H1 (cell line): ENCODE measurements at regions not wholly inside any gene's neighbourhood (a gene's known extent, or its start where the extent isn't known, plus 50 kb on each side); places are given as distances from the start of the nearest gene placed in this dataset.

ENCODE experiments used
- CTCF ChIA-PET: fragments of 300-600 bp; sonication (Branson Sonifier 250); formaldehyde crosslinking; loops from one replicate; lab custom pipeline; 2021; ENCODE audit not compliant: partially characterized antibody; lab: Charles Lee
- POLR2A ChIA-PET: fragments of 300-600 bp; sonication (Branson Sonifier 250); formaldehyde crosslinking; loops from one replicate; lab custom pipeline; 2021; ENCODE audit warnings: inconsistent platforms; ENCODE audit not compliant: partially characterized antibody; lab: Charles Lee
- DNase-seq, 2 experiments: peaks; one replicate each; pipeline versions ENCODE4 v3.0.0 to v3.0.0-alpha.2; 2010 to 2022; ENCODE audit warnings: low spot score in 2 of 2, low read depth in 1 of 2, mixed read lengths in 1 of 2
- FAIRE-seq: peaks from 2 replicates; lab custom pipeline; 2011; peaks lifted over from hg19 to GRCh38; lab: Jason Lieb, UNC
- H2AFZ ChIP-seq: 2 replicates; pipeline ENCODE4 v1.8.1; 2012; ENCODE audit warnings: low read length, inconsistent platforms
- H2AK5ac ChIP-seq: 2 replicates; pipeline ENCODE4 v1.6.1; 2013; ENCODE audit warnings: low read depth, low read length
- H2BK120ac ChIP-seq: replicated peaks from 2 replicates; pipeline ENCODE3; 2013; ENCODE audit warnings: low read depth, low read length, inconsistent platforms
- H2BK12ac ChIP-seq: 2 replicates; pipeline ENCODE4 v1.6.1; 2013; ENCODE audit warnings: low read depth, low read length
- H2BK15ac ChIP-seq: 2 replicates; pipeline ENCODE4 v1.6.1; 2013; ENCODE audit warnings: low read length
- H2BK20ac ChIP-seq: 2 replicates; pipeline ENCODE4 v1.6.1; 2013; ENCODE audit warnings: low read length
- H2BK5ac ChIP-seq: 2 replicates; pipeline ENCODE4 v1.6.1; 2013; ENCODE audit warnings: low read depth, low read length
- H3K14ac ChIP-seq: 2 replicates; pipeline ENCODE4 v1.6.1; 2013; ENCODE audit warnings: inconsistent platforms; ENCODE audit not compliant: insufficient read length
- H3K18ac ChIP-seq: 2 replicates; pipeline ENCODE4 v1.6.1; 2013; ENCODE audit warnings: low read length; ENCODE audit errors: extremely low read depth
- H3K23ac ChIP-seq: 2 replicates; pipeline ENCODE4 v1.6.1; 2013; ENCODE audit warnings: inconsistent platforms; ENCODE audit not compliant: insufficient read length
- H3K23me2 ChIP-seq: 2 replicates; pipeline ENCODE4 v1.6.1; 2013; ENCODE audit warnings: low read depth, low read length
- H3K27ac ChIP-seq: 2 replicates; pipeline ENCODE4 v1.6.1; 2011; ENCODE audit warnings: low read depth, low read length, inconsistent platforms
- H3K27me3 ChIP-seq, 4 experiments: replicated peaks in 1 of 4; 1 replicate in 1 of 4; 2 replicates in 3 of 4; pipeline versions ENCODE4 v1.6.1 to v1.8.1; 2011 to 2013; ENCODE audit warnings: low read length in 3 of 4, mild to moderate bottlenecking in 3 of 4, inconsistent platforms in 2 of 4, mixed read lengths in 2 of 4, moderate library complexity in 1 of 4; ENCODE audit not compliant: control insufficient read depth in 3 of 4, insufficient read depth in 3 of 4; ENCODE audit errors: extremely low read depth in 1 of 4
- H3K36me3 ChIP-seq, 4 experiments: 2 replicates each; pipeline versions ENCODE4 v1.6.1 to v1.8.1; 2011 to 2013; ENCODE audit warnings: mild to moderate bottlenecking in 4 of 4, low read length in 3 of 4, moderate library complexity in 2 of 4, control low read depth in 1 of 4, inconsistent platforms in 1 of 4; ENCODE audit not compliant: insufficient read depth in 4 of 4, control insufficient read depth in 2 of 4
- H3K4ac ChIP-seq: replicated peaks from 2 replicates; pipeline ENCODE3; 2013; ENCODE audit warnings: low read length, low read depth, mixed read lengths, inconsistent platforms; ENCODE audit not compliant: insufficient read length
- H3K4me1 ChIP-seq, 4 experiments: replicated peaks in 1 of 4; 1 replicate in 1 of 4; 2 replicates in 3 of 4; pipeline versions ENCODE4 v1.6.1 to v1.8.1; 2011 to 2013; ENCODE audit warnings: low read length in 3 of 4, inconsistent platforms in 2 of 4, mixed read lengths in 1 of 4; ENCODE audit not compliant: insufficient read depth in 4 of 4, control insufficient read depth in 3 of 4
- H3K4me2 ChIP-seq, 2 experiments: 2 replicates each; pipeline versions ENCODE4 v1.6.1 to v1.8.1; 2011 to 2013; ENCODE audit warnings: low read depth in 2 of 2, low read length in 2 of 2, control low read depth in 1 of 2, inconsistent platforms in 1 of 2, mild to moderate bottlenecking in 1 of 2; ENCODE audit not compliant: insufficient read depth in 1 of 2
- H3K4me3 ChIP-seq, 4 experiments: fragments of 200-600, 300-600 bp in 1 of 4; sonication (generic), shearing (Covaris generic), sonication (Bioruptor Twin) in 1 of 4; 2 replicates each; pipeline versions ENCODE4 v1.5.1 to v1.8.1; 2011 to 2016; ENCODE audit warnings: low read length in 4 of 4, low read depth in 3 of 4, control low read depth in 2 of 4, inconsistent platforms in 2 of 4, mild to moderate bottlenecking in 2 of 4, mixed read lengths in 1 of 4, moderate library complexity in 1 of 4; ENCODE audit not compliant: insufficient read depth in 2 of 4; ENCODE audit errors: extremely low read depth in 1 of 4
- H3K56ac ChIP-seq: replicated peaks from 2 replicates; pipeline ENCODE3; 2013; ENCODE audit warnings: low read depth, mild to moderate bottlenecking, mixed read lengths, low read length, inconsistent platforms; ENCODE audit not compliant: insufficient read length
- H3K79me1 ChIP-seq: 2 replicates; pipeline ENCODE4 v1.6.1; 2013; ENCODE audit warnings: low read depth, low read length, control low read depth
- H3K79me2 ChIP-seq, 2 experiments: 2 replicates each; pipeline versions ENCODE4 v1.6.1 to v1.8.1; 2012 to 2013; ENCODE audit warnings: low read length in 2 of 2, mild to moderate bottlenecking in 2 of 2, inconsistent platforms in 1 of 2; ENCODE audit not compliant: insufficient read depth in 2 of 2, control insufficient read depth in 1 of 2
- H3K9ac ChIP-seq, 4 experiments: replicated peaks in 1 of 4; 1 replicate in 1 of 4; 2 replicates in 3 of 4; pipeline versions ENCODE4 v1.6.1 to v1.8.1; 2011 to 2013; ENCODE audit warnings: low read depth in 3 of 4, low read length in 3 of 4, control low read depth in 2 of 4, mild to moderate bottlenecking in 2 of 4, moderate library complexity in 2 of 4, inconsistent platforms in 1 of 4; ENCODE audit errors: extremely low read depth in 1 of 4
- H3K9me3 ChIP-seq, 2 experiments: 2 replicates each; pipeline versions ENCODE4 v1.6.1 to v1.8.1; 2012 to 2013; ENCODE audit warnings: mild to moderate bottlenecking in 2 of 2, moderate library complexity in 2 of 2, control low read depth in 1 of 2, inconsistent platforms in 1 of 2, low read depth in 1 of 2, low read length in 1 of 2, mixed read lengths in 1 of 2; ENCODE audit not compliant: insufficient read depth in 2 of 2
- H4K20me1 ChIP-seq, 2 experiments: replicated peaks in 1 of 2; 2 replicates each; pipeline versions ENCODE3 to v1.8.1; 2011 to 2013; ENCODE audit warnings: inconsistent platforms in 2 of 2, low read length in 2 of 2, mild to moderate bottlenecking in 1 of 2; ENCODE audit not compliant: insufficient read depth in 2 of 2, control insufficient read depth in 1 of 2
- H4K5ac ChIP-seq: 2 replicates; pipeline ENCODE4 v1.6.1; 2013; ENCODE audit warnings: low read length, low read depth, mixed read lengths, inconsistent platforms; ENCODE audit not compliant: insufficient read length
- H4K8ac ChIP-seq: 2 replicates; pipeline ENCODE4 v1.8.0; 2013; ENCODE audit warnings: mild to moderate bottlenecking, moderate library complexity, low read length, inconsistent platforms; ENCODE audit not compliant: insufficient read depth; ENCODE audit errors: extremely low read depth
- H4K91ac ChIP-seq: replicated peaks from 2 replicates; pipeline ENCODE3; 2013; ENCODE audit warnings: low read length, mixed read lengths, inconsistent platforms; ENCODE audit not compliant: insufficient read length
- BACH1 ChIP-seq: IDR thresholded peaks from 2 replicates; pipeline ENCODE4 v1.6.1; 2012; ENCODE audit warnings: low read length, improper control_type of control experiment
- BCL11A ChIP-seq, 2 experiments: IDR thresholded peaks; one replicate each; pipeline ENCODE4 v1.6.1; 2011; ENCODE audit warnings: low read depth in 2 of 2, low read length in 2 of 2, mild to moderate bottlenecking in 2 of 2
- KDM4A ChIP-seq: IDR thresholded peaks from one replicate; pipeline ENCODE4 v1.7.1; 2012; ENCODE audit warnings: low read depth, mild to moderate bottlenecking, moderate library complexity, low read length, inconsistent platforms; ENCODE audit not compliant: severe bottlenecking
- NANOG ChIP-seq: IDR thresholded peaks from 2 replicates; pipeline ENCODE4 v1.6.1; 2011; ENCODE audit warnings: low read length, low read depth, mild to moderate bottlenecking, inconsistent platforms; ENCODE audit not compliant: insufficient read depth, poor library complexity, severe bottlenecking
- RXRA ChIP-seq: IDR thresholded peaks from 2 replicates; pipeline ENCODE4 v1.6.1; 2011; ENCODE audit warnings: low read depth, mild to moderate bottlenecking, low read length, moderate library complexity; ENCODE audit not compliant: insufficient read depth
- SP4 ChIP-seq: IDR thresholded peaks from 2 replicates; pipeline ENCODE4 v1.6.1; 2012; ENCODE audit warnings: low read length, inconsistent platforms
- TAF7 ChIP-seq: optimal IDR thresholded peaks from 2 replicates; pipeline ENCODE3; 2011; ENCODE audit warnings: low read depth, mild to moderate bottlenecking, inconsistent platforms, low read length, moderate library complexity, borderline replicate concordance
- WGBS, 2 experiments: shearing (Covaris generic) in 1 of 2; methylation state at CpG; one replicate each; pipeline versions ENCODE4 v1.1.6 to v1.1.7; 2013 to 2015; ENCODE audit warnings: low lambda C conversion rate in 2 of 2, mixed read lengths in 2 of 2, inconsistent platforms in 1 of 2, low coverage in 1 of 2, missing lambda C conversion rate in 1 of 2; ENCODE audit not compliant: insufficient replicate concordance in 2 of 2, insufficient coverage in 1 of 2, insufficient read length in 1 of 2; ENCODE audit errors: extremely low coverage in 1 of 2, missing lambda C conversion rate in 1 of 2; 5-methylcytosine and 5-hydroxymethylcytosine counted together

- Histone ChIP-seq H3K14ac (no peak overlapping the region), H3K56ac (no peak overlapping the region), H3K4me3 (no peak overlapping the region), H3K23ac (no peak overlapping the region), H2BK20ac (no peak overlapping the region), H3K79me2 (no peaks in the 10 kb centered on the region), H2AK5ac (no peak overlapping the region), H2BK5ac (no peak overlapping the region), H3K23me2 (no peaks in the 10 kb centered on the region), H4K20me1 (no peaks in the 10 kb centered on the region), H3K4me1 (no peaks in the 10 kb centered on the region), H2BK15ac (no peak overlapping the region), H3K9ac (no peak overlapping the region), H3K4me2 (no peak overlapping the region), H3K27ac (no peak overlapping the region), H3K18ac (no peak overlapping the region), H3K9me3 (no peaks in the 10 kb centered on the region), H4K8ac (no peak overlapping the region), H3K27me3 (peaks cover 0 to 1% (median 0%) of the 10 kb centered on the region in 4 experiments; a peak in 1 of 7 replicates), H2BK12ac (no peak overlapping the region), H3K79me1 (no peaks in the 10 kb centered on the region), H3K4ac (no peak overlapping the region), H3K36me3 (no peaks in the 10 kb centered on the region), H4K5ac (no peak overlapping the region), H2AFZ (no peak overlapping the region), H4K91ac (no peak overlapping the region), H2BK120ac (no peak overlapping the region)
- DNase-seq (no peak), FAIRE-seq (no peak)
- POLR2A ChIA-PET = no interaction called here
- 84% methylated on average over 2 of the region's 2 CpGs; no CpG with 5 or more reads in 1 of the 2 experiments for WGBS, 2 experiments
- CTCF ChIA-PET = no interaction called here
- TF ChIP-seq BACH1 (no peak), TAF7 (no peak), SP4 (no peak), NANOG (no peak), KDM4A (no peak), BCL11A (IDR thresholded peaks at IDR 0.05; ENCODE audit: low read depth in 2 of 2, low read length in 2 of 2) (no peak), RXRA (no peak)
Measured at GRCh38 chr14:30803185-30803584, 71.2 kb upstream of the COCH start.
